ENCODE measurements at regions not wholly inside any gene's neighbourhood (a gene's known extent, or its start where the extent isn't known, plus 50 kb on each side); places are given as distances from the start of the nearest gene placed in this dataset.

GRCh38 chr13:104869501-104869900 lies 1666.0 kb downstream of the EFNB2 start:
- Histone ChIP-seq H3K4me1 (ENCODE audit: control insufficient read depth, insufficient read depth, low read length) (no peaks in the 10 kb centered on the region), H3K36me3 (ENCODE audit: control insufficient read depth in 2 of 2, insufficient read depth in 1 of 2, low read length in 2 of 2) (no peaks in the 10 kb centered on the region), H3K9me3 (ENCODE audit: control insufficient read depth, insufficient read depth, low read depth, low read length) (no peaks in the 10 kb centered on the region), H3K4me3 (ENCODE audit: low read depth, low read length) (no peak overlapping the region), H3K27ac (ENCODE audit: extremely low read depth, low read depth, low read length) (no peak overlapping the region)
- TF ChIP-seq ZNF214 (tag by site-specific recombination; IDR thresholded peaks at IDR 0.05; ENCODE audit: borderline replicate concordance) (no peak), ZBTB8A (tag by site-specific recombination; IDR thresholded peaks at IDR 0.05) (no peak), GLI4 (tag by site-specific recombination; IDR thresholded peaks at IDR 0.05) (no peak), ZNF174 (tag by site-specific recombination; IDR thresholded peaks at IDR 0.05) (no peak), RBAK (tag by site-specific recombination; IDR thresholded peaks at IDR 0.05) (no peak), ZNF423 (tag by site-specific recombination; IDR thresholded peaks at IDR 0.05) (no peak), TCF7L2 (IDR thresholded peaks at IDR 0.05; ENCODE audit: borderline replicate concordance, low read depth, low read length) (no peak), BCL11A (tag by site-specific recombination; IDR thresholded peaks at IDR 0.05; ENCODE audit: low read depth) (no peak), ZNF433 (tag by site-specific recombination; IDR thresholded peaks at IDR 0.05; ENCODE audit: low read depth) (no peak), ZNF704 (tag by site-specific recombination; IDR thresholded peaks at IDR 0.05) (no peak), ZNF155 (tag by site-specific recombination; IDR thresholded peaks at IDR 0.05) (no peak), ZBTB48 (tag by site-specific recombination; IDR thresholded peaks at IDR 0.05) (no peak)
- TF ChIP-seq, protein P1, sequence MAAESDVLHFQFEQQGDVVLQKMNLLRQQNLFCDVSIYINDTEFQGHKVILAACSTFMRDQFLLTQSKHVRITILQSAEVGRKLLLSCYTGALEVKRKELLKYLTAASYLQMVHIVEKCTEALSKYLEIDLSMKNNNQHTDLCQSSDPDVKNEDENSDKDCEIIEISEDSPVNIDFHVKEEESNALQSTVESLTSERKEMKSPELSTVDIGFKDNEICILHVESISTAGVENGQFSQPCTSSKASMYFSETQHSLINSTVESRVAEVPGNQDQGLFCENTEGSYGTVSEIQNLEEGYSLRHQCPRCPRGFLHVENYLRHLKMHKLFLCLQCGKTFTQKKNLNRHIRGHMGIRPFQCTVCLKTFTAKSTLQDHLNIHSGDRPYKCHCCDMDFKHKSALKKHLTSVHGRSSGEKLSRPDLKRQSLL (tag by site-specific recombination; IDR thresholded peaks at IDR 0.05) = no peak
- TF ChIP-seq, protein P2, sequence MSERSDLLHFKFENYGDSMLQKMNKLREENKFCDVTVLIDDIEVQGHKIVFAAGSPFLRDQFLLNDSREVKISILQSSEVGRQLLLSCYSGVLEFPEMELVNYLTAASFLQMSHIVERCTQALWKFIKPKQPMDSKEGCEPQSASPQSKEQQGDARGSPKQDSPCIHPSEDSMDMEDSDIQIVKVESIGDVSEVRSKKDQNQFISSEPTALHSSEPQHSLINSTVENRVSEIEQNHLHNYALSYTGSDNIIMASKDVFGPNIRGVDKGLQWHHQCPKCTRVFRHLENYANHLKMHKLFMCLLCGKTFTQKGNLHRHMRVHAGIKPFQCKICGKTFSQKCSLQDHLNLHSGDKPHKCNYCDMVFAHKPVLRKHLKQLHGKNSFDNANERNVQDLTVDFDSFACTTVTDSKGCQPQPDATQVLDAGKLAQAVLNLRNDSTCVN (tag by site-specific recombination; optimal IDR thresholded peaks at IDR 0.05) = no peak
- CTCF ChIA-PET = no interaction called here
- POLR2A ChIA-PET = no interaction called here

DNA sequence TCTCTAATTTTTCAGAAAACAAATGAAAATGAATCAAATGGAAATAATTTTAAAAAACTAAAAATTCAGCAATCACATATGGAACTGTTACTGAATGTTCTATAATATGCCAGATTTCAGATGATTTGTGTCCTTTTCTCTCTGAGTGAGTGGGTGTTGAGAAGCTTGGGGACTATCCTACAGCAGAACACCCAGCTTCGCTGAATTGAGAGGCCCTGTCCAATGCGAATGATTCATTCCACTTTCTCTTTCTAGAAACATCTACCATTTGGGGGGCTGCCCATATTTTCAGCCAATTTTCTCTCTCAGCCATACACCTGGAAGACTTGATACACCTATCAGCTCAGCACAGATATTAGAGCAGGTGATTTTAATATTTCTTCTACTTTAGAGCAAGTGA lies 1666.7 kb downstream of the EFNB2 start:
- POLR2A ChIA-PET = no interaction called here
- no peaks in the 10 kb centered on the region for H3K9me3 ChIP-seq (ENCODE audit: control insufficient read depth, insufficient read depth, low read depth, low read length)
- H3K4me3 ChIP-seq (ENCODE audit: low read depth, low read length) = no peak overlapping the region
- H3K27ac ChIP-seq (ENCODE audit: extremely low read depth, low read depth, low read length) = no peak overlapping the region
- CTCF ChIA-PET = no interaction called here
- H3K36me3 ChIP-seq (ENCODE audit: control insufficient read depth in 2 of 2, insufficient read depth in 1 of 2, low read length in 2 of 2) = no peaks in the 10 kb centered on the region
- no peaks in the 10 kb centered on the region for H3K4me1 ChIP-seq (ENCODE audit: control insufficient read depth, insufficient read depth, low read length)
- TF ChIP-seq ZNF548 (tag by site-specific recombination; IDR thresholded peaks at IDR 0.05) (no peak), ZNF560 (tag by site-specific recombination; IDR thresholded peaks at IDR 0.05; ENCODE audit: borderline replicate concordance) (no peak), ZNF513 (tag by site-specific recombination; IDR thresholded peaks at IDR 0.05) (no peak), ZNF202 (tag by site-specific recombination; IDR thresholded peaks at IDR 0.05; ENCODE audit: borderline replicate concordance) (no peak), GLIS2 (tag by site-specific recombination; IDR thresholded peaks at IDR 0.05) (no peak), ZNF677 (tag by site-specific recombination; IDR thresholded peaks at IDR 0.05) (no peak), ZSCAN23 (tag by site-specific recombination; IDR thresholded peaks at IDR 0.05) (no peak), ZNF549 (tag by site-specific recombination; IDR thresholded peaks at IDR 0.05) (no peak), ZNF843 (tag by site-specific recombination; IDR thresholded peaks at IDR 0.05) (no peak), ZBTB48 (tag by site-specific recombination; IDR thresholded peaks at IDR 0.05) (no peak), HOXA7 (CRISPR knock-in tag; IDR thresholded peaks at IDR 0.05; ENCODE audit: borderline replicate concordance) (no peak), ZNF239 (tag by site-specific recombination; IDR thresholded peaks at IDR 0.05) (no peak), ZNF600 (tag by site-specific recombination; IDR thresholded peaks at IDR 0.05) (no peak), ZNF830 (tag by site-specific recombination; IDR thresholded peaks at IDR 0.05; ENCODE audit: low read depth) (no peak), GFI1B (tag by site-specific recombination; IDR thresholded peaks at IDR 0.05) (no peak), KLF8 (tag by site-specific recombination; IDR thresholded peaks at IDR 0.05) (no peak), ZNF174 (tag by site-specific recombination; IDR thresholded peaks at IDR 0.05) (no peak), ZNF26 (tag by site-specific recombination; IDR thresholded peaks at IDR 0.05) (no peak), ZNF510 (tag by site-specific recombination; IDR thresholded peaks at IDR 0.05; ENCODE audit: insufficient replicate concordance) (no peak)
